GM12873 (cell line): ENCODE measurements at regions not wholly inside any gene's neighbourhood (a gene's known extent, or its start where the extent isn't known, plus 50 kb on each side); places are given as distances from the start of the nearest gene placed in this dataset.

Experiments
- CTCF ChIP-seq: IDR thresholded peaks from 2 replicates; pipeline ENCODE4 v1.5.1; 2012; ENCODE audit warnings: low read depth, mild to moderate bottlenecking, moderate library complexity, low read length, control low read depth; ENCODE audit not compliant: insufficient read depth; ENCODE audit errors: missing control alignments

DNA sequence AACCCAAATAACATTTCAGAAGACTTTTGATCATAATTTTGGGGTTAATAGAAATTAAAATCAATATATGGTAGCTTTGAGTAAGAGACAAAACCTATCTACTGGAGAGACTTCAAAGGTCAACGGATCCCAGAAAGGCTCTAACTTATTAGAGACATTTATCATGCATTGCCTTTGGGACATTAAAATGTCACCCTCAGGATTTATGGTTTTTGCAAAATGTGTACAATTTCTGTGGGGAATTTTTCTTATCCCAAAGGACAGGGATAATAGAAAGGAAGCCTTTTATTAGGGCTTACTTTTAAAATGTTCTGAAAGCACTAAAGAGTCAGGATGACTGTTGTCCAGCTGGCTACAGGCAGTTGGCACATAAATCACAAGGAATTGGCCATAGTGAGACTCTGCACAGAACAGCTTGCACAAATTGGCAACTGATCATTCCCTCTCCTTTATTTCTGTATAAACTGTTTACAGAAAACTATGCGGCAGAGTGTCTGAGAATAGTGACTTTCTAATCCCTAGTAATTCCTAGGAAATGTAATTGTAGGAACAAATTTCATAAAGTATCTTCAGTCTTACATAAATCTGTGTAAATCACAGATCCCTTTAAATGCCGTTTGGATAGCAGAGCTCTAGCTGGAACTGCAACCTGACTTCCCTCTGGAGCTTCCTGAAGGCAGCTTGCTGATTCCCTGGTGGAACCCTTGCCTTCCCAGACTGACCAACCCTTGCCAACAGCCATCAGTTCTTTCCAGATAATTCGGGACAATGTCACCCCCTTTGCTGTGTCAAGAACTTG, 201.1 kb upstream of the PREP start:
- TF ChIP-seq CTCF = no peak

DNA sequence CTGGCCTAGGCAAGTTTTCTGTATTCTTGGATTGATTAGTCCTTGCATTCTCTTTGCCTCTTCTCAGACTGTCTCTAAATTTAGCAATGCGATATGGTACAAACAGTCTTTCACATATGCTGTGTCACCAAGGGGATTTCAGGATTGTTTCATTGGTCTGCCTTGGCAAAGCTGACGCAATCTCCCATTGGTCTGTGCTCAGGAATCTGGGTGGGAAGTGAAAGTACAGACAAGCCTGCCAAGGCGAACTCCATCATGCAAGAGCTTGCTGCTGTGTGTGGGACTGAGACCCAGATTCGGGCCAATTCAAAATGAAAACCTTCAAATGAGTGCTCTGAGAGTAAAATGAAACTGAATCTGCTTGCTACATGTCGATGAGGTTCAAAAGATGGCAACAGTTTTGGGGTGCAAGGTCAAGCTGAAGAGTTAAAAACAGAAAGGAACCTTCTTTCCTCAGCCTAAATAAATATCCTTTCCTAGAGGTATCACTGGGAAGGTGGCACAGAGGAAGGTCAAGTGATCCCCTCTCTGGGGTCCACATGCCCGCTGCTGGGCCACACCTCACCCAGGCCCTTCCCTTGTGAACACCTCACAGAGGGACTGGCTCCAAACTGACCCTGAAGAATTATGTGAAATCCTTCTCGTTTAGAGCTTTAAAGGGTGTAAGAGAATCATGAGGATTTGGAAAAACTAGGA, 198.8 kb upstream of the PREP start:
- no peak for TF ChIP-seq CTCF

DNA sequence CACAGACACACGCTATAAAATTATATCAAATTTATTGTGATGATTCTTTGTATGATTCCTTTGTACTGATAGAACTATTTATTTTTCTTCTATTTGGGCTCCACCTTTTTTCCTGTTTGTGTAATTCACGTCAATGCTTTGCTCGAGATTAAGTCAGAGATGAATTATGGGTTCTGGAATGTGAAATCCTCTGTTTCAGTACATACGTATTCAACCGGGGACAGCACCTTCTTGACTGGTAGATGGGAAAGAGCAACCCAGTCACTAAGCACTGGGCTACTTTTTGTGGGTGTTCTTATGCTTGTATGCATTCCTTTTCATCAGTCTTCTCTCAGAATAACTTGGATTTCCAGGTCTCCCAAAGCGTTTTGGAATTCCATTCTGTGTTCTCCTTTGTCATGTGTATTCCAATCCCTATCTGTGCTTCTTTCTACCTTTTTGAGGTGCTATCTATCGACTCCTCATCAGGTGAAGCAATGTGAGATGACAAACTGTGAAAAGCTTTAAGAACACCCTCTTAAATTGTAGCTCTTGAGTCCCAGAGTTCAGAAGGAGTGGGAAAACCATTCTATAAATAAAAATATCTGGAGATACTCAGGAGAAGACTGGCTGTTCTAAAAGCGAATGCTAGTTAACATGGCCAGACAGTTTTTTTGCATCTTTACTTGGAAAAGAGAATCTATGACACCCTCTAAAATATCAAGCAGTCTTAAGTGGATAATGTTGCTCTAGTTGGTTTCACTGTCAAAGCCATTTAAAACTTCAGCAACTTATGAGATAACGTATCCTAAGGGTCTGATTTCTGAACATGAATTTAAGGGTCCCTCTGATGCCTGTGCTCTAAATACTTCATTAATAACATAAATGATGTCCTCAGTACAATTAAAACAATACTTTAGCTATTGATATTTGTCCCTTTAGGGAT, 197.7 kb upstream of the PREP start:
- no peak for TF ChIP-seq CTCF

DNA sequence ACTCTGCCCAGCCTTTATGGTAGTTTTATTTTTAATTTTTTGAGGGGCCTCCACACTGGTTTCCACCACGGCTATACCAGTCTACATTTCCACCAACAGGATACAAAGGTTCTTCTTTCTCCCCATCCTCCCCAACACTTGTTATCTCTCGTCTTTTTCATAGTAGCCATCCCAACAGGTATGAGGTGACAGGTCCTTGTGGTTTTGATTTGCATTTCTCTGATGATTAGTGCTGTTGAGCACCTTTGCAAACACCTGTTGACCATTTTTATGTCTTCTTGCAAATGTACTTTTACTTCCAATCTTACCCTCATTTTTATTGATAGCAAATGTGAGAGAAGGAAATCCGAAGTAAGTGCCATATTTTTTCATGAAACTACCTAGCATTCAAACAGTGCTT, 195.4 kb upstream of the PREP start:
- TF ChIP-seq CTCF = no peak

- no peak for TF ChIP-seq CTCF
Observed at GRCh38 chr6:105596284-105596755, 193.4 kb upstream of the PREP start.

DNA sequence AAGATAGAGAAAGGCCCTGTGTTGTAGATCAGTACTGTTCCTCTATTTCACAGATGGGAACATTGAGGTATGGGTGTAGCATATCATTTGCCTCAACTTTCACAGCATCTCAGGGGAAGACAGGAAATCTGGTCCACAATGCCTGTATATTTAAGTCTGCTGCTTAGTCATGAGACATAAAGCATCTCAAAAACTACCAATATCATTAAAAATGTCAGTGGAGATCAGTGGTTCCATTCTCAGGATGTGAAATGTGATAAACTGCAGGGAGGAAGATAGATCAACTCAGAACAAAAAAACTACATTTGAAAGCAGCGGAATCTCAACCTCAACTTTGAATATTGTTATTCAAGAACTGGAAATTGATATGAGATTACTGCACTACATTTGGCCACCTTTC, 192.9 kb upstream of the PREP start:
- no peak for TF ChIP-seq CTCF
